AG04449 (cell line): ENCODE measurements at regions not wholly inside any gene's neighbourhood (a gene's known extent, or its start where the extent isn't known, plus 50 kb on each side); places are given as distances from the start of the nearest gene placed in this dataset.

Source experiments
- CTCF ChIA-PET: fragments of 350-600 bp; formaldehyde crosslinking; extraction: SDS; loops from one replicate; lab custom pipeline; 2021; ENCODE audit warnings: antibody characterized with exemption; lab: Yijun Ruan, JAX
- POLR2A ChIA-PET: fragments of 400-600, 350-600 bp; formaldehyde crosslinking; extraction: SDS; loops from one replicate; lab custom pipeline; 2020; ENCODE audit warnings: antibody characterized with exemption, inconsistent platforms; lab: Yijun Ruan, JAX
- DNase-seq: peaks from one replicate; pipeline ENCODE4 v3.0.0-alpha.2; 2010; ENCODE audit warnings: low read depth, low spot score
- H3K4me3 ChIP-seq: 2 replicates; pipeline ENCODE4 v1.5.1; 2011; ENCODE audit warnings: low read depth, mild to moderate bottlenecking, control low read depth, low read length
- CTCF ChIP-seq: IDR thresholded peaks from one replicate; pipeline ENCODE4 v1.5.1; 2011; ENCODE audit warnings: mild to moderate bottlenecking, moderate library complexity, low read length, control low read depth, inconsistent platforms; ENCODE audit not compliant: insufficient read depth; ENCODE audit errors: missing control alignments

GRCh38 chr4:12993923-12994322 is 490.2 kb downstream of the RAB28 start:
- no peak overlapping the region for H3K4me3 ChIP-seq
- TF ChIP-seq CTCF = no peak
- POLR2A ChIA-PET = no interaction called here
- CTCF ChIA-PET = no interaction called here
- no peak for DNase-seq

- TF ChIP-seq CTCF = no peak
- ChIA-PET CTCF (no interaction called here), POLR2A (no interaction called here)
- no peak overlapping the region for H3K4me3 ChIP-seq
- DNase-seq = no peak
Observed at GRCh38 chr4:12987284-12987683, 496.9 kb downstream of the RAB28 start.

GRCh38 chr4:12979797-12980196 is 504.3 kb downstream of the RAB28 start:
- POLR2A ChIA-PET = no interaction called here
- TF ChIP-seq CTCF = no peak
- no peak for DNase-seq
- CTCF ChIA-PET = no interaction called here
- no peak overlapping the region for H3K4me3 ChIP-seq

GRCh38 chr4:12978310-12978709 is 505.8 kb downstream of the RAB28 start:
- ChIA-PET POLR2A (no interaction called here), CTCF (no interaction called here)
- DNase-seq = no peak
- H3K4me3 ChIP-seq = no peak overlapping the region
- TF ChIP-seq CTCF = no peak

GRCh38 chr4:12975511-12975910 is 508.6 kb downstream of the RAB28 start:
- no peak for TF ChIP-seq CTCF
- CTCF ChIA-PET = no interaction called here
- H3K4me3 ChIP-seq = no peak overlapping the region
- no peak for DNase-seq
- POLR2A ChIA-PET = no interaction called here

- no peak for TF ChIP-seq CTCF
Observed at GRCh38 chr4:12973522-12973921, 510.6 kb downstream of the RAB28 start.

More at GRCh38 chr4:12973522-12973921, 510.6 kb downstream of the RAB28 start:
- ChIA-PET POLR2A (no interaction called here), CTCF (no interaction called here)
- no peak overlapping the region for H3K4me3 ChIP-seq
- DNase-seq = no peak
